RKO (cell line): ENCODE measurements at regions not wholly inside any gene's neighbourhood (a gene's known extent, or its start where the extent isn't known, plus 50 kb on each side); places are given as distances from the start of the nearest gene placed in this dataset.
"Not testable (repeated sequence)": the region's sequence is repeated elsewhere in the genome, so short reads cannot be mapped to it uniquely, and the experiment has no call there.

Source experiments
- DNase-seq: peaks from one replicate; pipeline ENCODE4 v3.0.0-alpha.2; 2016; ENCODE audit warnings: low spot score

- DNase-seq: peak; percentile 2
These were observed 65.9 kb downstream of the PABPC5 start for GRCh38 chrX:91500499-91500898.

DNA sequence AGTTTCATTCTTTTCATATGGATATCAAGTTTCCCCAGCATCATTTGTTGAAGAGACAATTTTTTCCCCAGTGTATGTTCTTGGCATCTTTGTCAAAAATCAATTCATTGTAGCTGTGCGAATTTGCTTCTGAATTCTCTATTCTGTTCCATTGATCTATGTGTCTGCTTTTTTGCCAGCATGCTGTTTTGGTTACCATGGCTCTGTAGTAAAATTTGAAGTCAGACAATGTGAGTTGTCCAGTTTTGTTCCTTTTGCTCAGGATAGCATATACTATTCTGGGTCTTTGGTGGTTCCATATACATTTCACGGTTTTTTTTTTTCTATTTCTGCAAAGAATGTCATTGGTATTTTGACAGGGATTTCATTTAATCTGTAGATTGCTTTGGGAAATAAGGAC, 95.6 kb downstream of the PABPC5 start:
- DNase-seq: not testable (repeated sequence)

- DNase-seq: not testable (repeated sequence)
These were observed 128.5 kb downstream of the PABPC5 start for GRCh38 chrX:91563127-91563526.
